22Rv1 (cell line): ENCODE measurements at regions not wholly inside any gene's neighbourhood (a gene's known extent, or its start where the extent isn't known, plus 50 kb on each side); places are given as distances from the start of the nearest gene placed in this dataset.

Experiments used
- CTCF ChIP-seq: fragments of 450-650 bp; IDR thresholded peaks from 2 replicates; pipeline ENCODE4 v1.5.1; 2017; ENCODE audit warnings: mild to moderate bottlenecking
- ZFX ChIP-seq: fragments of 450-650 bp; IDR thresholded peaks from 2 replicates; pipeline ENCODE4 v1.6.1; 2017; ENCODE audit warnings: antibody characterized with exemption, borderline replicate concordance

GRCh38 chr6:43987838-43988439 is 139.3 kb downstream of the MRPL14 start:
- no peak for TF ChIP-seq CTCF
- no peak for TF ChIP-seq ZFX
